ENCODE measurements at regions not wholly inside any gene's neighbourhood (a gene's known extent, or its start where the extent isn't known, plus 50 kb on each side); places are given as distances from the start of the nearest gene placed in this dataset.

DNA sequence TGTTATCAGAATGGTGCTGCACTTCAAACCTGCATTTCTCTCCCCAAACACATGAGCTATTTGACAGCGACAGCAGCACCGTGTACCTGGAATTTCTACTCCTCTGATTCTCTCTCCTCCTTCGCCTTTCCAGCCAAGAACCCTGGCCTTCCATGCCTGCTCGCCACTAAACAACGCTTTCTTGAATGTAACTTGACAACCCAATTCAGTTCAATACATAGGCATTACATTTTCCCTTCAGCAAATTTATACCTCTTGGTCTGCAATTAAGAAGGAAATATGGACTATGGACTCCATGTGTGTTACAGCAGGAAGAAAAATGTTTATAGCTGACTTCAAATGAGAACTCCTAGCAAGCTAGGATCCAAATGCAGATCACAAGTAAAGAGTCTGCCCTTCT lies 162.6 kb upstream of the AUTS2 start:
- TF ChIP-seq FOXP2 (optimal IDR thresholded peaks at IDR 0.05; ENCODE audit: borderline replicate concordance, extremely low read depth, extremely low read length, insufficient read depth) (no peak), TAF1 (IDR thresholded peaks at IDR 0.05; ENCODE audit: borderline replicate concordance, insufficient read depth, low read length) (no peak), POLR2AphosphoS5 (IDR thresholded peaks at IDR 0.05; ENCODE audit: low read depth, low read length) (no peak), SIN3A (IDR thresholded peaks at IDR 0.05; ENCODE audit: borderline replicate concordance, insufficient read depth, low read length) (no peak)
- TF ChIP-seq, protein P1, sequence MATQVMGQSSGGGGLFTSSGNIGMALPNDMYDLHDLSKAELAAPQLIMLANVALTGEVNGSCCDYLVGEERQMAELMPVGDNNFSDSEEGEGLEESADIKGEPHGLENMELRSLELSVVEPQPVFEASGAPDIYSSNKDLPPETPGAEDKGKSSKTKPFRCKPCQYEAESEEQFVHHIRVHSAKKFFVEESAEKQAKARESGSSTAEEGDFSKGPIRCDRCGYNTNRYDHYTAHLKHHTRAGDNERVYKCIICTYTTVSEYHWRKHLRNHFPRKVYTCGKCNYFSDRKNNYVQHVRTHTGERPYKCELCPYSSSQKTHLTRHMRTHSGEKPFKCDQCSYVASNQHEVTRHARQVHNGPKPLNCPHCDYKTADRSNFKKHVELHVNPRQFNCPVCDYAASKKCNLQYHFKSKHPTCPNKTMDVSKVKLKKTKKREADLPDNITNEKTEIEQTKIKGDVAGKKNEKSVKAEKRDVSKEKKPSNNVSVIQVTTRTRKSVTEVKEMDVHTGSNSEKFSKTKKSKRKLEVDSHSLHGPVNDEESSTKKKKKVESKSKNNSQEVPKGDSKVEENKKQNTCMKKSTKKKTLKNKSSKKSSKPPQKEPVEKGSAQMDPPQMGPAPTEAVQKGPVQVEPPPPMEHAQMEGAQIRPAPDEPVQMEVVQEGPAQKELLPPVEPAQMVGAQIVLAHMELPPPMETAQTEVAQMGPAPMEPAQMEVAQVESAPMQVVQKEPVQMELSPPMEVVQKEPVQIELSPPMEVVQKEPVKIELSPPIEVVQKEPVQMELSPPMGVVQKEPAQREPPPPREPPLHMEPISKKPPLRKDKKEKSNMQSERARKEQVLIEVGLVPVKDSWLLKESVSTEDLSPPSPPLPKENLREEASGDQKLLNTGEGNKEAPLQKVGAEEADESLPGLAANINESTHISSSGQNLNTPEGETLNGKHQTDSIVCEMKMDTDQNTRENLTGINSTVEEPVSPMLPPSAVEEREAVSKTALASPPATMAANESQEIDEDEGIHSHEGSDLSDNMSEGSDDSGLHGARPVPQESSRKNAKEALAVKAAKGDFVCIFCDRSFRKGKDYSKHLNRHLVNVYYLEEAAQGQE (IDR thresholded peaks at IDR 0.05; ENCODE audit: insufficient read depth in 1 of 2, low read depth in 2 of 2, low read length in 2 of 2) = no peak

DNA sequence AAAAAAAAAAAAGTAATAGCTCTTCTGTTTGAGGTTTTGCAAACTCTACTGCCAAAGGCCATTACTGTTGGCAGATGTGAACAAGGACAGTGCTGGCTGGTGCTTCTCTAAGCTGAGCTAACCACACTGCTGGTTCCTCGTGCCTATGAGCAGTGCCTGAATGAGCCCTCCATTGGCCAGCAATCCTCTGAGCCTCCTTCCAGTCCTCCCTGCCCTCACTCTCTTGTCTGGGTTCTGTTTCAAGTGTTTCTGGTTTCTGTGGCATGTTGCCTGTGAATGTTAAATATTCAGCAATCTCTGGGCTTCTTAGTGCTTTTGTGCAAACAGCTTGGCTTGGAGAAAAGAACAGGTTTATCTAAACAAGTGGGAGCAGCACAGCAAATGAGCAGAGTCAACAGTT lies 161.3 kb upstream of the AUTS2 start:
- TF ChIP-seq TAF1 (IDR thresholded peaks at IDR 0.05; ENCODE audit: borderline replicate concordance, insufficient read depth, low read length) = no peak
- no peak for TF ChIP-seq FOXP2 (optimal IDR thresholded peaks at IDR 0.05; ENCODE audit: borderline replicate concordance, extremely low read depth, extremely low read length, insufficient read depth)
- TF ChIP-seq, protein P1 (IDR thresholded peaks at IDR 0.05; ENCODE audit: insufficient read depth in 1 of 2, low read depth in 2 of 2, low read length in 2 of 2) = no peak
- TF ChIP-seq SIN3A (IDR thresholded peaks at IDR 0.05; ENCODE audit: borderline replicate concordance, insufficient read depth, low read length) = no peak
- no peak for TF ChIP-seq POLR2AphosphoS5 (IDR thresholded peaks at IDR 0.05; ENCODE audit: low read depth, low read length)

DNA sequence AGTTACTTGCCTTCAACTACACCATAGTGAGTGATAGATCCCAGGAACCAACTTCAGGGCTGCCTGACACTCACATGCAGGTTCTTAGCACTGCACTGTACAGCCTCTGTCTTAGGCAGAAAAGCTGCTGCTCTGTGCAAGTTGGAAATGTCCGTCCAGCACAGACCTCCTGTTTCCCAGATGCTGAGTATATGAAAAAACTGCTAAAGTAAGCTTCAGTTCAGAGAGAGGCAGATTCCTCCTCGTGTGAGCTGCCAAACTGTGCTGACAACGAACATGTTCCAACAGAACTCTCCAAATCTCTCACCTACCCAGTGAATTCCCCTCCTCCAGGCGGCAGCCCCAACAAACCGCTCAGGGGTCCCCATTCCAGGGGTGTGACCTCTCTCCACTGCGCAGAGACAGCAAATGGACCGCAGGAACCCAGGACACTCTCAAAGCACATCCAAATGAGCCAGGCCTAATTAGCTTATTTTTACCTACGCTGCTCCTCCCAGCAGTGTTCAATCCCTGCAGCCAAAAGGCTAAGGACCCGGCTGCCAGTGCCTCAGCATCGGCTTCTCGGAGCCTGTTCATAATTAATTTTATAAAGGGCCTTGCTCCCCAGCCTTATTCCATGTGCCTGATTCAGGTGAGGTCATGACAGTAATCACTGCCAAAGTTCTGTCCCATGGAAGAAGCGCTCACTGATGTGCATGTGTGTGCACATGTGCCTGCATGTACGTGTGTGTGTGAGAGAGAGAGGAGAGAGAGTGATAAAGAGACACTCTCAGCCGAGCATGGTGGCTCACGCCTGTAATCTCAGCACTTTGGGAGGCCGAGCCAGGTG lies 159.5 kb upstream of the AUTS2 start:
- TF ChIP-seq, protein P1 (IDR thresholded peaks at IDR 0.05; ENCODE audit: insufficient read depth in 1 of 2, low read depth in 2 of 2, low read length in 2 of 2) = no peak
- TF ChIP-seq SIN3A (IDR thresholded peaks at IDR 0.05; ENCODE audit: borderline replicate concordance, insufficient read depth, low read length) = no peak
- no peak for TF ChIP-seq TAF1 (IDR thresholded peaks at IDR 0.05; ENCODE audit: borderline replicate concordance, insufficient read depth, low read length)

DNA sequence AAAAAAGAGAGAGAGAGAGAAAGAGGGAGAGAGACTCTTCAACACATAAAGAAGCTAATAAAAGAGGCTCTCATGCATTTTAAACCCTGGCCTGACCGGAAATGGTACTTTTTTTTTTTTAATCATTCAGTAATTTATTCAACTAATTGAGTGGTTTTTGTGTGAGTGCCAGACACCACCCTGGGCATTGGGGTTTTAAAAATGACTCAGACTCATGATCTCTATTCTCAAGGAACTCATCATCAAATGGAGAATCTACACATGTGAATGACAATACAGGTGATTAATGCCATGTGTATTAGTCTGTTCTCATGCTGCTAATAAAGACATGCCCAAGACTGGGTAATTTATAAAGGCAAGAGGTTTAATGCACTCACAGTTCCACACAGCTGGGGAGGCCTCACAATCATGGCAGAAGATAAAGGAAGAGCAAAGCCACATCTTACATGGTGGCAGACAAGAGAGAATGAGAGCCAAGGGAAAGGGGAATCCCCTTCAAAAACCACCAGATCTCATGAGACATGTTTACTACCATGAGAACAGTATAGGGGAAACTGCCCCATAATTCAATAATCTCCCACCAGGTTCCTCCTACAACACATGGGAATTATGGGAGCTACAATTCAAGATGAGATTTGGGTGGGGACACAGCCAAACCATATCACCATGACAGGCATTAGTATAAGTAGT lies 158.5 kb upstream of the AUTS2 start:
- TF ChIP-seq POLR2AphosphoS5 (IDR thresholded peaks at IDR 0.05; ENCODE audit: low read depth, low read length) = no peak
- TF ChIP-seq TAF1 (IDR thresholded peaks at IDR 0.05; ENCODE audit: borderline replicate concordance, insufficient read depth, low read length) = no peak
- TF ChIP-seq, protein P1 (IDR thresholded peaks at IDR 0.05; ENCODE audit: insufficient read depth in 1 of 2, low read depth in 2 of 2, low read length in 2 of 2) = no peak
- TF ChIP-seq FOXP2 (optimal IDR thresholded peaks at IDR 0.05; ENCODE audit: borderline replicate concordance, extremely low read depth, extremely low read length, insufficient read depth) = no peak
- TF ChIP-seq SIN3A (IDR thresholded peaks at IDR 0.05; ENCODE audit: borderline replicate concordance, insufficient read depth, low read length) = no peak

Measured in PFSK-1 (cell line).